Upper lobe of right lung (tissue), 1 donor: ENCODE measurements at regions not wholly inside any gene's neighbourhood (a gene's known extent, or its start where the extent isn't known, plus 50 kb on each side); places are given as distances from the start of the nearest gene placed in this dataset.

ENCODE experiments used
- ATAC-seq: fragments of 200-7000 bp; cut with Tn5 transposase; one replicate; pipeline ENCODE4 v1.9.1; 2020; ENCODE audit warnings: mild to moderate bottlenecking, moderate library complexity
- DNase-seq: peaks from one replicate; pipeline ENCODE4 v3.0.0-alpha.2; 2020
- H3K27ac ChIP-seq: fragments of 200-600 bp; one replicate; pipeline ENCODE4 v1.8.0; 2022
- H3K27me3 ChIP-seq: fragments of 200-600 bp; one replicate; pipeline ENCODE4 v1.8.0; 2022; ENCODE audit warnings: mild to moderate bottlenecking
- H3K36me3 ChIP-seq: fragments of 200-600 bp; one replicate; pipeline ENCODE4 v1.8.0; 2022
- H3K4me1 ChIP-seq: fragments of 200-600 bp; one replicate; pipeline ENCODE4 v1.8.0; 2022
- H3K4me3 ChIP-seq: fragments of 200-600 bp; one replicate; pipeline ENCODE4 v1.8.0; 2022; ENCODE audit warnings: mild to moderate bottlenecking
- H3K9me3 ChIP-seq: fragments of 200-600 bp; one replicate; pipeline ENCODE4 v1.8.0; 2022
- intact Hi-C: fragments of 100-400 bp; cut with DNase I; formaldehyde crosslinking; loops from one replicate; pipeline ENCODE4 v1.11.0; 2022
- TF ChIP-seq, protein P1 (sequence below): fragments of 200-600 bp; IDR thresholded peaks from one replicate; pipeline ENCODE4 v1.8.0; 2022; ENCODE audit warnings: antibody characterized with exemption
- donor health status: DM: no; HTN: yes; CAD: no; lungs with severe emphysema.

- Histone ChIP-seq H3K36me3 (no peaks in the 10 kb centered on the region), H3K27me3 (no peaks in the 10 kb centered on the region), H3K9me3 (no peaks in the 10 kb centered on the region), H3K4me1 (no peaks in the 10 kb centered on the region), H3K4me3 (no peak overlapping the region), H3K27ac (no peak overlapping the region)
- intact Hi-C loops, result no loop called here
- ATAC-seq (no peak), DNase-seq (no peak)
- TF ChIP-seq, protein P1, sequence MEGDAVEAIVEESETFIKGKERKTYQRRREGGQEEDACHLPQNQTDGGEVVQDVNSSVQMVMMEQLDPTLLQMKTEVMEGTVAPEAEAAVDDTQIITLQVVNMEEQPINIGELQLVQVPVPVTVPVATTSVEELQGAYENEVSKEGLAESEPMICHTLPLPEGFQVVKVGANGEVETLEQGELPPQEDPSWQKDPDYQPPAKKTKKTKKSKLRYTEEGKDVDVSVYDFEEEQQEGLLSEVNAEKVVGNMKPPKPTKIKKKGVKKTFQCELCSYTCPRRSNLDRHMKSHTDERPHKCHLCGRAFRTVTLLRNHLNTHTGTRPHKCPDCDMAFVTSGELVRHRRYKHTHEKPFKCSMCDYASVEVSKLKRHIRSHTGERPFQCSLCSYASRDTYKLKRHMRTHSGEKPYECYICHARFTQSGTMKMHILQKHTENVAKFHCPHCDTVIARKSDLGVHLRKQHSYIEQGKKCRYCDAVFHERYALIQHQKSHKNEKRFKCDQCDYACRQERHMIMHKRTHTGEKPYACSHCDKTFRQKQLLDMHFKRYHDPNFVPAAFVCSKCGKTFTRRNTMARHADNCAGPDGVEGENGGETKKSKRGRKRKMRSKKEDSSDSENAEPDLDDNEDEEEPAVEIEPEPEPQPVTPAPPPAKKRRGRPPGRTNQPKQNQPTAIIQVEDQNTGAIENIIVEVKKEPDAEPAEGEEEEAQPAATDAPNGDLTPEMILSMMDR, result no peak
Measured at GRCh38 chr4:67207941-67208441, 337.3 kb downstream of the CENPC start.

GRCh38 chr4:67204441-67204840 is 340.9 kb downstream of the CENPC start:
- no peak overlapping the region for H3K27ac ChIP-seq
- intact Hi-C loops, result no loop called here
- TF ChIP-seq, protein P1, result no peak
- no peaks in the 10 kb centered on the region for H3K27me3 ChIP-seq
- H3K9me3 ChIP-seq, result no peaks in the 10 kb centered on the region
- ATAC-seq, result no peak
- DNase-seq, result no peak
- no peaks in the 10 kb centered on the region for H3K4me1 ChIP-seq
- no peaks in the 10 kb centered on the region for H3K36me3 ChIP-seq
- no peak overlapping the region for H3K4me3 ChIP-seq

GRCh38 chr4:67201334-67201733 is 344.0 kb downstream of the CENPC start:
- Histone ChIP-seq H3K36me3 (no peaks in the 10 kb centered on the region), H3K27ac (no peak overlapping the region), H3K27me3 (no peaks in the 10 kb centered on the region), H3K9me3 (no peaks in the 10 kb centered on the region), H3K4me1 (no peaks in the 10 kb centered on the region), H3K4me3 (no peak overlapping the region)
- TF ChIP-seq, protein P1, result no peak
- DNase-seq (no peak), ATAC-seq (no peak)
- intact Hi-C loops, result no loop called here

DNA sequence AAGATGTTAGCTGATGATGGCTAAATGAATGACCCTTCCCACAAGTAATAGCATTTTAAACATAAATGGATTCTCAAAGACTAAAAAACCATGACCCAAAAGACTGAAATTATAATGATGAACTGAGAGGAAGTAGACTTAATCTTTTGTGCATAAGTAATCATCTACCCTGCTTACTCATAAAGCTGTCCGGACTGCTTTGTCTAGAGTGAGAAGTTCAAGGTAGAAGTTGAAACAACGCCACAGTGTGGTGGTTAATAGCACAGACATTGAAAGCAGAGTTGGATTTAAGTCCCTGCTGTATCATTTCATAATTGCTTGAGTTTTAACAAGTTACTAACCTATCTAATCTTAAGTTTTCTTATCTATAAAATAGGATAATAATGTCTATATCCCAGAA is 346.6 kb downstream of the CENPC start:
- H3K9me3 ChIP-seq, result no peaks in the 10 kb centered on the region
- no peak for DNase-seq
- H3K36me3 ChIP-seq, result no peaks in the 10 kb centered on the region
- intact Hi-C loops, result no loop called here
- H3K27ac ChIP-seq, result no peak overlapping the region
- TF ChIP-seq, protein P1, result peak; percentile 15
- no peak overlapping the region for H3K4me3 ChIP-seq
- no peaks in the 10 kb centered on the region for H3K4me1 ChIP-seq
- no peak for ATAC-seq
- H3K27me3 ChIP-seq, result no peaks in the 10 kb centered on the region

DNA sequence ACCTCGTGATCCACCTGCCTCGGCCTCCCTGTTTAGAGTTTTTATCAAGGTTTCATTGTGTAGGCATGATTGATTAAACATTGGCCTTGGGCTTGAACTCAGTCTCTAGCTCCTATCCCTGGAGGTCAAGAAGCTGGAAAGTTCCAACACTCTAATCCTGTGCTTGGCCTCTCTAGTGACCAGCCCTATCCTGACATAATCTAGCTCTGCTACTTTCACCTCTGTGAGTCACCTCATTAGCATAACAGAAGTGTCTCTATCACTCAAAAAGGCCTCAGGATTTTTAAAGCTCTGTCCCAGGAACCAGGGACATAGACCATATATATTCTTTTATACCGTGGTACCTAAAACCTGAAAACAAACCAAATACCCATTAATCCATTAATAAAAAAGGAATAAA is 377.5 kb downstream of the CENPC start:
- H3K27ac ChIP-seq, result no peak overlapping the region
- H3K9me3 ChIP-seq, result no peaks in the 10 kb centered on the region
- H3K36me3 ChIP-seq, result no peaks in the 10 kb centered on the region
- ATAC-seq (no peak), DNase-seq (no peak)
- no peaks in the 10 kb centered on the region for H3K27me3 ChIP-seq
- TF ChIP-seq, protein P1, result no peak
- no peaks in the 10 kb centered on the region for H3K4me1 ChIP-seq
- no peak overlapping the region for H3K4me3 ChIP-seq
- intact Hi-C loops, result no loop called here

- no peaks in the 10 kb centered on the region for H3K36me3 ChIP-seq
- intact Hi-C loops, result no loop called here
- no peak for ATAC-seq
Measured at GRCh38 chr4:67162690-67163089, 382.6 kb downstream of the CENPC start.

More at GRCh38 chr4:67162690-67163089, 382.6 kb downstream of the CENPC start:
- no peaks in the 10 kb centered on the region for H3K4me1 ChIP-seq
- H3K4me3 ChIP-seq, result no peak overlapping the region
- TF ChIP-seq, protein P1, result no peak
- no peaks in the 10 kb centered on the region for H3K9me3 ChIP-seq
- no peaks in the 10 kb centered on the region for H3K27me3 ChIP-seq
- no peak for DNase-seq
- H3K27ac ChIP-seq, result no peak overlapping the region
